HL-60/S4 treated with phorbol 12-myristate 13-acetate at 8.2 ng/mL for 4 days and 3 days (cell line): ENCODE measurements at regions not wholly inside any gene's neighbourhood (a gene's known extent, or its start where the extent isn't known, plus 50 kb on each side); places are given as distances from the start of the nearest gene placed in this dataset.

ENCODE experiments used
- in situ Hi-C: fragments of 300-500 bp; cut with MboI; formaldehyde crosslinking; loops from 2 replicates; pipeline ENCODE4 v1.15.0; 2022; ENCODE audit warnings: low sequenced_read_pairs

GRCh38 chr15:60057554-60057953 lies 53.4 kb downstream of the FOXB1 start:
- in situ Hi-C loops = no loop called here

DNA sequence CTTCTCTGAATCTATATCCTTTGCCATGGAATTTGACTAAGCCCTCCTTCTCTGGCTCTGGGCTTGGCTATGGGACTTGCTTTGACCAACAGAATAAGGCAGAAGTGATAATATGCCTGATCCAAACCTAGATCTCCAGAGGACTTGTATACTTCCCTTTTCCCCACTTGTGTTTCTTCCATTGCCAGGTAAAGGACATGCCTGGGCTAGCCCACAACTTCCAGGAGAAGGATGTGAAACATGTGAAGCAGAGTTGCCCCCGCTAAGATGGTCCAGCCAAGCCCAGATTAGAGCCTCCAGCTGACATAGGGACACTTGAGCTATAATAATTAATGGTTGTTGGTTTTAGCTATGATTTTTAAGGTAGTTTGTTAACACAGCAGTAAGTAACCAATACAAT lies 55.1 kb downstream of the FOXB1 start:
- in situ Hi-C loops = no loop called here

DNA sequence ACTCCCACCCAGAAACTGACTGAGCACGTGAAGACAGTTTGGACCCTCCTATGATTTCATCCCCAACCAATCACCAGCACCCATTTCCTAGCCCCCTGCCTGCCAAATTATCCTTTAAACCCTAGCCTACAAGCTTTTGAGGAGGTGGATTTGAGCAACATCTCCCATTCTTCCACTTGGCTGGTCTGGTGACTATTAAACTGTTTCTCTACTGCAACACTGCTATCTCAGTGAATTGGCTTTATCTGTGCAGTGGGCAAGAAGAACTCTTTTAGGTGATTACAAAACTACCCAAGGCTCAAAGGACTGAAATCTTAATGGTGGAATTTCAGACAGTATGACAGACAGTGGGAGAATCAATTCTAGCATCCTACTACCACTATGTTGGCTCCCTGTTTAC lies 57.6 kb downstream of the FOXB1 start:
- in situ Hi-C loops = no loop called here

- in situ Hi-C loops = no loop called here
These were observed 58.7 kb downstream of the FOXB1 start for GRCh38 chr15:60062826-60063225.

- in situ Hi-C loops = no loop called here
These were observed 61.8 kb downstream of the FOXB1 start for GRCh38 chr15:60065951-60066350.

DNA sequence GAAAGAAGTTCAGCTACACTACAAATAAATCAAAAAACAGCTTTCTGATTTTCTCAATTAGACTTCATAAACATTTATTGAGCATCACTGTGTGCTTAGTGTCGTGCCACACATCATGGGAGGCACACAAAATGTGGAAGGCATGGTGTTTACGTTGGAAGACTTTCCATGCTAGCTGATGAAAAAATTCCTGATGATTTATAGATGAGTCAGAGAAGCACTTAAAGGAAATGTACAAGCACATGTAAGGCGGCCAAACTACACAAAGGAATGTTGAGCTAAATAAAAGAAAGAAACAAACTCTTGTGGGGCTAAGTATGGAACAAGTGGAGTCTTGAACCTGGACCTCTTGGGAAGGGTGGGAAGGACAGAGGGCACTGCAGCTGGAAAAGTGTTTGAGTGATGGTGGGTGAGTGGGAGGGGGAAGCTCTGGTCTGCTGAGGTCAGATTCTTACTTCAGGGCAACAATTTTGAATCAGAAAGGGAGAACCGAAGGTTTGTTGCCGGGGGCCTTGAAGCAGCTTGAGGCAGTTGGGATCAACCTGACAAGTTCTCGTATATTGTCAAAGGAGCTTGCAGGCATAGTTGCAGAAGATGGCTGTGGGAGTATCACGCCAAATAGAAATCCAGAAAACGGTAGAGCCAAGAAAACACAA lies 66.9 kb downstream of the FOXB1 start:
- in situ Hi-C loops = no loop called here

DNA sequence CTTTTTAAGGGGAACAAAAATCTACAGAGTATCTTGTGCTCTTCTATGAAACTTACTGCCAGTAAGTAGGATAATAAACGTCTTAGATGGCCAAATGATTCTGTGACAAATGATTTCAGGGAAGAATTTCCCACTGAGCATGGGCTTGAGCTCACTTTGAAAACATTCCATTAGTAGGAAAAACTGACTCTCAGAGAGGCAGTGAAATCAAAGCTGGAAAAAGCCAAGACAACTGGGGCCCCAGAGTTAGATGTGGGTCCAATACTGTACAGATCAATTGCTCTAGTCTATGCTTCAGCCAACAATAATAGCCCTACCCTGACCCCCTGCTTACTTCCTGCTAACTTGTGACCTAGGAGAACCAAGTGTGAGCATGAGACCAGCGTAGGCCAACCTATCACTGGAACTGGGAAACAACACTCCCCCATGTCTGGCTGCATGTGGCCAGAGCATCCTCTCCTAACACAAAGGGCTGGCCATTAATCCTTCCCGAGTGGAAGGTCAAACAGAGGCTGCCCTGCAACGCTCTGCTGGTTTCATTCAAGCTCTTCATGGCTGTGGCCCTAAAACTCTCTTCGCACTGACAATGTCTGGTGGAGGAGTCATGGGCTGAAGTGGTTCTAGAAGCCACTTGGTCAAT lies 68.8 kb downstream of the FOXB1 start:
- in situ Hi-C loops = no loop called here

GRCh38 chr15:60073466-60073840 lies 69.3 kb downstream of the FOXB1 start:
- in situ Hi-C loops = no loop called here

DNA sequence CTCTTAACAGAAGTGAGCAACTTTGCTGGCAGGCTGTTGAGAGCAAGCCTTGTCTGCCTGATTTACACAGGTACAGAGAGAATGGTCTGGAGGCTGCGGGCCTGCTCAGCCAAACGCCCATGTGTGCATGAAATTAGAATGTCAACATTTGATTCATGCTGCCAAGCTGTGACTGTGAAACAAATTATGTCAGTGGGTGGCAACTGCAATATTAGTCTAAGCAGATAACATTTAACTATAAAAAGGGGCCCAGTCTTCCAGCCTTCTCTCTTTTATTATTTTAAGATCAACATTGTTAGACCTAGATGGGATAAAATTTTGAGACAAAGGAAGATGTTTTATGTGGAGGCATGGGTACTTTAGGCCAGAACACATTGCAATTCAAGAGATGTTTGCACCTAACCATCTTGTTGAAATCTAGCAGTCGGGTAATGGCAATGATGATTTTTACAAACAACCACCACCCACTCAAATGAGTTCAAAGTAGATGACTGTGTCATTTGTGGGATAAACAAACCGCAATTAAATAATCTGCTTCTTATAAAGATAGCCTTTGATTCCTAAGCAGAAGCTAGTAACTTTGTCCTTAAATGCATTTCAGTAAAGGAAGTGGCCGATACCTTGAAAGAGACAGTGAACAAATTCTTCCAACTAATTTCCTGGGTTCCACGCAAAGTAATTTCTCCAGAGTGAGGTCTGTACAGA lies 70.2 kb downstream of the FOXB1 start:
- in situ Hi-C loops = no loop called here

DNA sequence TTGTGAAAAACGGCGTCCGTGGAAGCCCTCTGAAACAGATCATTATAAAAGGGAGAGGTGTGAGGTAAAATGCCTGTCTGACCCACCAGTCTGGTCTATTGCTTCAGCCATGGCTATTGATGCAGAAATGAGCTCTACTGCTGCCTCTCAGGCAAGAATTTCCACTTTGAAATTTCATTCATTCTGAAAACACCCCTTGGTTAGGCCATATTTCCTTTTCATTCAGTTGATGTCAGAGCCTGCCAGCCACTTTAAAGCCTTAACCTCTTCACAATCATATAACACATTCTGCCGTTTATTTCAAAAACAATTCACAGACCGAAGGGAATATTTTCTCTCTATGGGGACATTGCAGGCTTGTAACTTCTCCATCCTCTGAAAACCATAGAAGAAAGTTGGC lies 71.9 kb downstream of the FOXB1 start:
- in situ Hi-C loops = no loop called here

DNA sequence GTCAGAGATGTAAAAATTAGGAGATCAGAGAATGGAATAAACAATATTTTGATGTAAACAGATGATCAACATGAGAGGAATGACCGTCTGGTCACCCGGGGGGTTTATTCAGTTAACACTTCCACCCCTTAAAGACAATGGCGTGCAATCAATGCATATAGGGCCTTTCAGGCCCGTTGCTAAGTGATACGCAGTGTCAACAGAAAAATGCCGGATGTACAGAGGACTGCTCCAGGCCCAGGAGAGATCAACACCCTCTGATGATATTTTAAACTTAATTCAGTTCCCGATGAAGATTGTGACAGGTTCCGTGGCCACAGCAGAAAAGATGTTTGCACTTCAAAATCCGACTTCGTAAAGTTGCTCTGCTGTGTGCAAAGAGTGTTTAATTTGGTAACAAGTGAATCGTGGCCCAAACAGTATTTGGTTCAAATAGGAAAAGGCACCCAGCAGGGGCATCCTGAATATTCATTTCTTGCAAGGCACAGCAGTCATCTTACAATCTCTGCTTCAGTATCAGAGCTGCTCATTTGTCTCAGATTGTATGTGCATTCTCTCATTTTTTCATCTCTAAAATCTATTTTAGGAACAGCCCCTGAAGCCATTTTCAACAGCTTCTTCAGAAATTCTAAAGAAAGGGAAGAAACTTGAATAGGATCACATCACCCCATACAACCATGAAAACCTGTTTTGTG lies 72.6 kb downstream of the FOXB1 start:
- in situ Hi-C loops = no loop called here

DNA sequence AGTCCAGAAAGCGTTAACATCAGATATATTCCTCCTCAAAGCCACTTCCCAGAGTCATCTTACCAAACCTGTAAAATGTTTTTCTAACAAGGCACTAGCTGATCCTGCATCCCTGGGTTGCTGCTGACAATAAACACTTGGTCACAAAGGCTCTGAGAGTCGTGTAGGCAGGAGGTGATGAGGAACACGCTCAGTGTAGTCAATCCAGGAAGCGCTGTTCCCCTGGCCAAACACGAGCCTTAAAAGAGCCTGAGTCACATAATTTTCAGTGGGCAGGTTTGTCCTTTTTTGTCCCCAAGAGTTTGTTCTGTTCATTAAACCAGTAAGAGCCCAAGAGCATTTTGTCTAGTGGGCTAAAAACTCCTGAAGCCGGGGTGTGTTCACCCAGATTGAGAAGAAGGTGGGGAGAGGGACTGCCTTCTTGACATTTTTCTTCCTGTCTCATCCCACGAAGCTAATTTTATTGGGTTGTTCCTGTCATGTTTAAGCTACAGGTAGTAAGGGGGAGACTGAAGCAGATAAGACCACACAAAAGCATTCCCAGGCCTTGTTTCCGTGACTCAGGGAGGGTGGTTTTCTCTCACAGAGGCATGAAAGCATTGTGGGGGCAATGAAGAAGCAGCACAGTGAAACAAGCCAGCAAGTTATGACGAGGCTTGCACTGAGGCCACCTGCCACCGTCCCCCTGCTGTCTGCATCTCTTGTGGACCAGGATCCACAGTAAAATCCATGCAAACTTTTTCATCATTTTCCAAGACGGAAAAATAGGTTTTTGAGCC lies 73.7 kb downstream of the FOXB1 start:
- in situ Hi-C loops = no loop called here

DNA sequence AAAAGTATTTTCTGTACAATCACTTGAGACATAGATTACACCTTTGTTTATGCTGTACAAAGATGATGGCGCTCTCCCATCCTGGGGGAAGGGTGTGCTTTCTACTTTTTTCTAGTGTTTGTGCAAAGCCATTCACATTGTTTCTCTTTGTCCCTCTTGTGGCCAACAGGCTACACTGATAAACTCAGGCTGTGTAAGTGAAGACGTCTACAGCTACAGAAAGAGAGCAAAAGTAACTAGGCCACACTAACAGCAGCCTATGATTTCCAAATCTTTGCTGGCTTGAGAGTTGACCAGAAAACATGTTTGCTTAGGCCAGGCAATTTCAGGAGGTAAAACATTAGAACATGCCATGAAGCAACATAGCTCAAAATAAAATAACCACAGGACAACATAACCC lies 75.1 kb downstream of the FOXB1 start:
- in situ Hi-C loops = no loop called here

DNA sequence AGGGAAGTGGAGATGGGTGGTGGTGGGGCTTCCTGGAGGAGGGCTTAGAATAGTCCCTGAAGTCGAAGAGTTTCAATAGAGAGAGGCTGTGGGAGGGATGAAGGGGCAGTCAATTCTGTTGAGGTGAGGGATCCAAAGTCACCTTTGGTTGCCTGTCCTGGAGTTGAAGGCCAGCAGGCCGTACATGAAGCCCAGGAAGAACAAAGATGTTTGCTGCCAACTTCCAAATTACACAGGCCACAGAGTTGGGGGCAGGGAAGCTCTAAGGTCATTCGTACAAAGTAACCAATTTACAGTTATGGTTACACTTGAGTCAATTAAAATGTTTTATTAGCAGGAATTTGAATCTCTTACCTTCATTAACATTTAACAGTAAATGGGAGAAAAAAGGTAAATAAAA lies 77.9 kb downstream of the FOXB1 start:
- in situ Hi-C loops = no loop called here

DNA sequence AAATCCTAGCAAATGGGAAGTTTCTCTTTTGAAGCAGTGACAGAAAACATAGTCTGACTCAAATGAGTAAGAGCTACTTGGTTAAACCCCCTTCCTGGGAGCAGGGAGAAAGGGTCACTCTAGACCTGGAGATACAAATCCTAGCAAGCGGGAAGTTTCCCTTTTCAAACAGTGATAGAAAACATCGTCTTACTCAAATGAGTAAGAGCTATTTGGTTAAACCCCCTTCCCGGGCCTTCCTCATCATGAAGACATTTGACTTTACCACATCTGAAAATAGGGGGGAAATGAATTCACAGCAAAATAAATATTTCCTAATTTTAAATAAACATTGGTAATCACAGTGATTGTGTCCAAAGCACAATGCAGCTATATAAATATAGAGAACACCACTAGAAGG lies 79.2 kb downstream of the FOXB1 start:
- in situ Hi-C loops = no loop called here

DNA sequence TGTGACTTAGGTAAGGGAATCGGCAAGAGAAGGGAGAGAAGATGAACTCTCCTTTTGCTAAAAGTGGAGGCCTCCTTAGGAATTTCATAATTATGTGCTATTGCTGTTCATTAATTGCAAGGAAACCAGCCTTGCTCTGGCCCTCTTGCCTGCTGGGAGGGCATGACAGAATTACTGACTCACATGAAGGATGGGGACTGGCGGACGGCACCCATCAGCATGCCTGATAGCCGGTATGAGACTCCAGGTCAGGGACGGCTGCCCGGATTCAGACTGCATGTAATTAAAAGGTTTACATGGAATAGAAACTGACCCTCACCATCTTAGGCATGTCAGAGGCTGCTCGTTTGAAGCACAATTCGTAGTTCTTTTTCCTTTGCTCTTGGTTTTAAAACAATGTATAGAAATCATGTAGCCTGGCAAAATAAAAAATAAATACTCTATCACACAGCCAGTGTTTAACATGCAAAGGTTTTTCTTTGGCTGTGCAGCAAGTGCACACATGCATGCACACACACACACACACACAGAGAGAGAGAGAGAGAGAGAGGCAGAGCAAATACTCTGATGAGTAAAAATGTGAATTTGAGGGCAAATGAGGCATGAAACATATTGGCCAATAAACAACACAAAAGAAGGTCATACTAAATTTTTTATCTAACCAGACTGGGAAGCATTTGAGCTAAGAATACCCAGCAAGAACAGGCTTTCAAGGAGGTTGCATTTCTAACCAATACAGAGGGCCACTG lies 82.7 kb downstream of the FOXB1 start:
- in situ Hi-C loops = no loop called here

- in situ Hi-C loops = no loop called here
These were observed 83.5 kb downstream of the FOXB1 start for GRCh38 chr15:60087561-60087960.

DNA sequence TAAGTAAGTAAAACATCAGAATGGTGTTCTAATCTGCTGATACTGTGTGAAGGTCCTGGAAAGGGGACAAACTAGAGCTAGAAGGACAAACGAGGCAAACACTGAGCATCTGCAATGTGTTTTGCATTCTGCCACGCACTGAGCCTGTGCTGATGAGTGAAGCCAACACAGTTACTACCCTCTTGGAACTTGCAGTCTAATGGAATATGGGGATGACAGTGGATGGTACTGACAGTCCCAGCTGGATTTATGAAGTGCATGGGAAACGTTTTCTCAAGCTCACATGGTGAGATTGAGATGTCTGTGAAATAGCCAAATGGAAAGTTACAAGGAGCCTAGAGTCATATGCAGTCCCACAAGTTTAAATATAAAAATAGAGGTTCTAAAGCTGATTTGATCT lies 86.6 kb downstream of the FOXB1 start:
- in situ Hi-C loops = no loop called here

DNA sequence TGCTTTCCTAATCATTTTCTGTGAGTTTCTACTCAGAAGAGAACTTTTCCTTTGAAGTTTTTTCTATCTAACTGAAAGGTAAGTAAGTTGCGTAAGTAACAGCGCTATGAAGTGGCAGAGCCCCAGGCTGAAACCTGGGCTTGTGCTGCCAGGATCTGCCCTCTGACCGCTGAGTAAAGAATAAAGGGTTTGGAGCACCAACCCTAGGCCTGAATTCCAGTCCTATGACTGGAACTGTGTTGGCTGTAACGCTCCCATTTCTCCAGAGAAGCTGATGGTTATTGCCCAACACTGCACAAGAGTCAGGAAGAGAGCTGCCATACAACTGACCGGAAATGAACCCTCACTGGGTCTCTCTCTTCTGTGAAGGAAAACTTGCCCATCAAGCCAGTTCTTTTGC lies 87.0 kb downstream of the FOXB1 start:
- in situ Hi-C loops = no loop called here

GRCh38 chr15:60091911-60092310 lies 87.8 kb downstream of the FOXB1 start:
- in situ Hi-C loops = no loop called here
